SHP77 treated with DMSO at 0.1 percent for 48 hours (cell line): ENCODE measurements at regions not wholly inside any gene's neighbourhood (a gene's known extent, or its start where the extent isn't known, plus 50 kb on each side); places are given as distances from the start of the nearest gene placed in this dataset.
"Not testable (repeated sequence)": the region's sequence is repeated elsewhere in the genome, so short reads cannot be mapped to it uniquely, and the experiment has no call there.

Source experiments
- DNase-seq: peaks from one replicate; lab custom pipeline; 2025; lab: John Stamatoyannopoulos, UW

DNA sequence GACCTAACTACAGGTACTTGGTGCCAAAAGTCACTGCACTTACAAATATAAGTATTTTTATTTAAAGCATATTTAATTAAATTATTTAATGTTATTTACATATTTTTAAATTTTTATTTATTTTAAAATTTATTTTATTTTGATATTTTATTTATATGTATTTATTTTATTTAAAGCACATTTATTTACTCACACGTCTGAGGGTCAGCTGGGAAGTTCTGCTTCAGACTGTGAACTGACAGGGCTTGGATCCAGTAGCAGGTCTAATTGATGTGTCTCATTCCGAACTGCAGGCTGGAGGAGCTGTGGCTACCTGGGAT lies 392.5 kb downstream of the GBA3 start:
- no peak for DNase-seq

DNA sequence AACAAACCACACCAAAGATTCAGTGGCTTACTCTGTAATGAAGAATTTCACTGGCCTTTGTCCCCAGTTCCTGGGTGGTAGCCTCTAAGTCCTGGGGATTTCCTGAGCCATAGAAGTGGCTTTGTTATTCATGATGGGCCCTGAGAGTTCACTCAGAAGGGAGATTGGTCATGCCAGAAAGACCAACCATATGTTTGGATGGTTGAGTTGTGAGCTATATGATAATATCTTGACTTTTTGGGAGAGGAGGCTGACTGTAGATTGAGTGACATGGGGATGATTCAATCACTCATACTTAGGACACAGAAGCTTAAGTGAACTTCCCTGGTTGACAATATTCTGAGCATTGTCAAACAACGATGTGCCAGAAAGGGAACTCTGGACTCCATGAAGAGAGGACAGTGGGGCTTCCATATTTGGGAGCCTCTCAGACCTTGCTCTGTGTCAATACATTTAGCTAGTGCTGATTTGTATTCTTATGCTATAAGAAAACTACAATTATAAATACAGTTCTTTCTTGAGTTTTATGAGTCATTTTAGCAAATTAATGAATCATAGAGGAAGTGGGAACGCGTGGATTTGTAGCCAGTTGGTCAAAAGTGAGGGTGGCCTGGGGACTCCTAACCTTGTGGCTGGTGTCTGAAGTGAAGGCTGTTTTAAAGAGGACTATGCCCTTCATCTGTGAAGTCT lies 392.0 kb downstream of the GBA3 start:
- DNase-seq = no peak

DNA sequence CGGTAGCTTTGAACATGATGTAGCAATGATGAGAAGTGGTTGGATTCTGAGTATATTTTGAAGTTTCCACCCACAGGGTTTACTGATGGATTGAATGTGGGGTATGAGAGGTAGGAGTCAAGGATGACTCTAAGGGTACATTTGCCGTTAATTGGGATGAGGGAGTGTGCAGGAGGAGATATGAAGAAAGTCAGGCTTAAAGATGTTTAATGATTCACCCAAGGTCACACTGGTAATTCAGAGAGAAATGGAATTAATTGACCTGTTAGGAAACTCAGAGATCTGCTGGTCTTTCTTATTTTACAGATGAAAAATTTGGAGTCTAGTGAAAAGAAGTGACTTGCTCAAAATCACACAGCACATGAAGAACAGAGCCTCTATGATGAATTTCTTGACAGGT lies 390.7 kb downstream of the GBA3 start:
- no peak for DNase-seq

DNA sequence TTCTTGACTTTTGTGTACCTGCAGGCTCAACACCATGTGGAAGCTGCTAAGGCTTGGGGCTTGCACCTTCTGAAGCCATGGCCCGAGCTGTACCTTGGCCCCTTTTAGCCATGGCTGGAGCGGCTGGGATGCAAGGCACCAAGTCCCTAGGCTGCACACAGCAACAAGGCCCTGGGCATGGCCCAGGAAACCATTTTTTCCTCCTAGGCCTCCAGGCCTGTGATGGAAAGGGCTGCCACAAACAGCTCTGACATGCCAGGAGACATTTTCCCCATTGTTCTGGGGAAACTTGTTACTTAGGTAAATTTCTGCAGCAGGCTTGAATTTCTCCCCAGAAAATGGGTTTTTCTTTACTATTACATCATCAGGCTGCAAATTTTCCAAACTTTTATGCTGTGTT lies 387.4 kb downstream of the GBA3 start:
- not testable (repeated sequence) for DNase-seq

DNA sequence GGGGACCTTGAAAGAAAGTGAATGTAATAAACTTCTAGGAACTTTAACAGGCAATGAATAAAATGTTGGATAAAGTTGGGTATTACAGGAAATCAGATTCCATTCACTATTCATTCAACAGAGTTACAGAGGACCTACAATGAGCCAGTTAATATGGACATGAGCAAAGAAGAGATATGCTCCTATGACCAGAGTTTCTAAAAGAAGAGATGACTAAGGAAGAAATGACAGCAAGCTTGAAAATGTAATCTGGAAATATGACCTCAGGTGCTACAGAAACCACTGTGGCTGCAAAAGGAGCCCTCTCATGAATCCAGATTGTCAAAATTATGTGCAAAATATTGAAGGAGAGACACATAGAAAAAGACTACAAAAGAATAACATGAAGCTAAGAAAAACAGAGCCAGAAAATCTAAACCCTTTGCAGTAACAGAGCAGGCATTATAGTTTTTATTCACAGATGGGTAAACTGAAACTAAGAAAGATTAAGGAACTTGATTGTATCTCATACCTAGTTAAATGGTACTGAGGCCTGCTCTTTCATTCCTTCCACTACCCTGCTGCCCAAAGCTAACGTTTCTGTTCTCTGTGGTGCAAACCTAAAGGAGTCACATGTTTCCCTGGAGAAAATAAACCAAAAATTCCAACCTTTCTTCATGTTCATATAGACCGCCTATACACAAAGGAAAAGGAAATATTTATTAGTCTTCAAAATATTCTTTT lies 378.3 kb downstream of the GBA3 start:
- DNase-seq = no peak

DNA sequence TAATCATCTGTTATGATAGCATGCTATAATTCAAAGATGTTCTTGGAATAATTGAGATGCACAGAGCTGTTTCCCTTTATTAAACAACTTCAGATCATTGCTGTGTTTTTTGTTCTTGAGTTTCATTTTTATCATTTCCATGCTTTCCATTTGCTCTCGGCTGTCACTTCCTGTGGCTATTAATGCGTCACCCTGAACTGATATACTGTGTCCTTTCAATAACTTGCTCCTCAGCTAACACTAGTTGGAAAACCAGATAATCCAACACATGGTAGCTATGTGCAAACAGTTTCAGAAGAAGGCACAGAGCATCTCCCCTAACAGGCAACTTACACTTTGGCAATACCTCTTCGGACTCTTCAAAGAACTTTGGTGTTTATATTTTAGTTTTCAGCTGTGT lies 376.0 kb downstream of the GBA3 start:
- DNase-seq = no peak

DNA sequence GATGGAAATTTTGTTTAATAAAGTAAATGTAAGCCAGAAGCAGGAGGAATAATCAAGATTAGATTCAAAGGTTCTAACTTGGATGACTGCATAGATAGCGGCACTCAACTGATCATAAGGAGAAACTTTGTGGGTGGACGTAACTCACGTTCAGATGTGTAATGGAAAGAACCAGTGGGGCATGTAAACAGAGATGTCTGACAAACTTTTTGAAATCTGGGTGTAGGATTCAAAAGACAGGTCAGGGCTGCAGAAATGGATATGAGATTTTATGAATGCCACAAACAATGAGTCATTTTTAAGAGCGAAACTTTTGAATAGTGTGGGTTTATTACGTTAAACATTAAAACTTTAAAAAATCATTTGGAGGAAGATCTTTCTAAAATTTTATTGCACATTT lies 375.6 kb downstream of the GBA3 start:
- DNase-seq = no peak

DNA sequence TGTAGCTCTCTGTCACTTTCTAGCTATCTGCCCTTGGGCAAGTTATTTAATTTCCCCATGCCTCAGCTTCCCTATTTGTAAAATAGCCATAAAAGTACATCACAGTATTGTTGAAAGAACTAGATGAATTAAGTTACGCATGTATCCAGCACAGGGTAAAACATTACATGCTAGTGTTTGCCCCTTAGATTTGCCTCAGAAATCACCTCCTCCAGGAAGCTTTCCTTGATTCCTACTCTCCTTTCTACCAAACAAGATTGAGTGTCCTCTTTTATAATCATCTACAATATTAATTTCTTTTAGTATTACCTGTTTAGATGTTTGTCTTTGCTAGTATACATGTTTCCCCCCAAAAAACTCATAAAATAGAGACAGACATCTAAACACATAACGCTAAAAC lies 369.5 kb downstream of the GBA3 start:
- DNase-seq = no peak

DNA sequence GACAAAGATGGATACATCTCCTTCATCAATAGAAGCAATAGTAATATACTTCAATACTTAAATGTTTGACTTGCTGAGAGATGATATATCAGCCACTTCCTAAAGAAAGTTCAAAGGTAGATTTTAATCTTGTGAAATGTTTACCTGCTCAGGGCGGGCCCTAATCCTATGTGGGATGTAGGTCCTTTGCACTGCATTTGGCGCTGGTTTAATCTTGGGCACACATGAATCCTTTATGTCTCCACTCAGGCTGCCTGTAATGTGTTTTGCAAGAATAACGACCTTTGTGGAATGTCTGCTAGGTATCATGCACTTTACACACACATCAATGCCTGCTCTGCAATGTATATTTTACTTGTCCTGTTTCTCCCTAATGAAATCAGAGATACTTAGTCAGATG lies 368.7 kb downstream of the GBA3 start:
- no peak for DNase-seq

DNA sequence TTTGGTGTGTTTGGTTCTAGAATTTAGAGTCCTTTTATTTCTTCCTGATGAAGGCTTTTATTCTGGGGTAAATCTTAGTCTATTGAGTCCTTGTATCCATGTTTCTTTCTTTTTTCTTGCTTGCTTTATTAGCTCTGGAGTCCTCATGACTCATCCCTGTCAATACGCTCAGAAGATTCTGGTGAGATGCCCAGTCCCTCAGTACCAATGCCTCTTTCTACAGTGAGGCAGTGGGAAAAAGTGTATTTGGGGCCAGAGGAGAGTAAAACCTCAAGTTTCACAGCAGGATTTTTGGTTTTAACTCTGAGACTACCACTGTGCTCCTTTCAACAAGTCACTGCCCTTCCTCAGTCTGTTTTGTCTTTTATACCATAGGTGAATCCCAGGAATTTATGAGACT lies 368.0 kb downstream of the GBA3 start:
- no peak for DNase-seq

DNA sequence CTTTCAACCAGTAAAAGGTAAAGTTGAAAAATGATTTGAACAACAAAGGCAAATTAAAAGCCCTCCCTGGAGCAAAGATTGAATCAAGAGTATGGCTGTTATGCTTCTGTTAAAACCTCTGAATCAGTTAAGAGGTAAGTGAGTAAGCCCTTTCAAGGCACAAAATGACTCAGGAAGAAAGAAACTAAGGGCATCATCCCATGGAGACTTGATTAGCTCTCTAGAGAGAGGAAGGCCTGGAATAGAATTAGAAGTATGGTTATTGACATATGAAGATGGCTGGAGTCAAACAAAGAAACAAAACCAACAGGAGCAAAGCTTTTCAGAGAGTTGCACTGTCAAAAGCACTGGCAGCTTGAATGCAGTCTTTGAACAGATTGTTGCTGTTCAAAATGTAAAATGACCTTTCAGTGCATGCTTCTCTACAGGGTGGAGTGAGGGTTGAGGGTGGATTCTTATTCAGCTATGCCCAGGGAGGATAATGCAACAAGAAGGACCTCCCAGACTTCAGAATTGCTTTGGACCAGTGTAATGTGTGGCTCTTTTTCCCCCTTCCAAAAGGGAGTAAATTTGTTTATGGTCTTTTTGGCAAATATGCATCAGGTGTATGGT lies 365.5 kb downstream of the GBA3 start:
- no peak for DNase-seq

DNA sequence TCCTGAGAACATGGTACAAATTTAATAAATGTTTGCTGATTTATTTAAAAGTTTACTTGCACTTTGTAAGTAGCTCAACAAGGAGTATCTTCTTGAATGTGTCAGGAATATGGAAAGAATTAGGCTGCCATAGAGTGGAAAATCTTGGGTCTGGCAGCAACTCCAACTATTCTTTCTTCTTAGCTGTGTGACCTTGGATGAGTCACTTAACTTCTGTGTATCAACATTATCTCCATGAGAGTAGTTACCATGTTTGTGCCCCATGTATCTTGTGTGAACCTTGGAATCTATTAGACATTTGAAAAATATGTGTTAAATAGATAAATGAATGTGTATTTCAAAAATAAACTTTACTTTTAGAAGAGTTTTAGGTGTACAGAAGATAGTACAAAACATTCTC lies 348.8 kb downstream of the GBA3 start:
- no peak for DNase-seq

DNA sequence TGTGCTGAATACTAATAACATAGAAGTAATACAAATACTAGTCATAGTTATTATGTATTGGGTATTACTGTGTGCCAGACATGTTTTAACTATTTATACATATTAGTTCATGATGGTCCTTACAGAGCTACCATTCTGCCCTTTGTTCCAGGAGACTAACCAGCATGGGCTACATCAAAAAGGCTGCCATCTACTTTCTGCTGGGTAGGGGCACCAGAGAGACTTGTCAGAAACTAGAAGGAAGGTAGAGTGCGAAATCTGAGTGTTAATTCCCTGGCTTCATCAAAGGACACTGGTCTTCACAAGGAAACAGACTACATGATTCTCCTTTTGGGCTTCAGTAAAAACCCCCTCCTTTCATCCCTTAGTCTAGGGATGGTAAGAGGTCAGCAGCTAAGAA lies 347.8 kb downstream of the GBA3 start:
- DNase-seq = no peak

DNA sequence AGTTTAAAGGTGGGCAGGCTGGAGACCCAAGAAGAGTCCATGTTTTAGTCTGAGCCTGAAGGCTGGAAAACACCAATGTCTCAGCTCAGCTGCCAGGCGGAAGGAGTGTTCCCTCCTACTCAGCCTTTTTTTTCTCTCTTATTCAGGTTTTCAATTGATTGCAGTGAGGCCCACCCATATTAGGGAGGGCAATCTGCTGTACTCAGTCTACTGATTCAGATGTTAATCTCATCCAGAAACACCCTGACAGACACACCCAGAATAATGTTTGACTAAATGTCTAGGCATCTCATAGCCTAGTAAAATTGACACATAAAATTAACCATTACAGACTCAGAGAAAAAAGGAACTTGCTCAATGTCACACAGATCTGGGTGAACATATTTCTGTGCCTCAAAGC lies 347.1 kb downstream of the GBA3 start:
- DNase-seq = no peak

DNA sequence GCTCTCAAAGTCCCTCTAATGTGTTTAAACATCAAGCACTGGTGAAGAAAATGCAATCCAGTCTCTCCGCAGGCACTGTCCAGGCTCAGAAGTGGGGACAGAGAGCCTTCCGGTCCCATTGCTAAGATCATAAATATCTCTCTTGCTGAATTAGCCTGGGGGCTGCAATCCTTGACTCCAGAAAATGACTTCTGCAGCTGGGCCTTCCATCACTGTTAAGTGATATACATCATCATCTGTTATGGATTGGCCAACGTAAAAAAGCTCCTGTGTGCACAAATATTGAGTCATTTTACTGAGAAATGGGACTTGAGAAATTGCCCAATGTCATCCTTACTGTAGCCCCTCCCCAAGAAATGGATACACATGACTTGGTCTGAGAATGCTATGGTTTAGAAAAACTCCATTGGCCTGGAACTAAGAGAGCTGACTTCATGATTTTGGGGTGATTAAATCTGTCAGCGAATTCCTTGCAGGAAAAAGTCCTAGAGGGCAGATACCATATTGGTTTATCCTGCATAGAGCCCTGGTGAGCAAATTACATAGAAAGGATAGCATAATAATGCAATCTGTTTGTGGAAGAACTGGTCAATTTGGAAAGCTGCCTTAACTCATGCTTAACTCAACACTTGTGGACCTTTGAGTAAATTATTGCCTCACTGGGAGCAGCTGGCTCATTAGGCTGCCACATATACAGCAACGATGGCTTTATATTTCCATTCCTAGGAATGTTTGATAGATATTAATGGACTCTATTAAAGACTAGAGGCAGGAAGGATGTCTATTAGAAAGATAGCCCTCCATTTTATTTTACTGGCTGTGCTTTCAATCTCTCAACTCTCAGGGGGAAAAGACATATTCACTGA lies 346.1 kb downstream of the GBA3 start:
- DNase-seq = no peak

DNA sequence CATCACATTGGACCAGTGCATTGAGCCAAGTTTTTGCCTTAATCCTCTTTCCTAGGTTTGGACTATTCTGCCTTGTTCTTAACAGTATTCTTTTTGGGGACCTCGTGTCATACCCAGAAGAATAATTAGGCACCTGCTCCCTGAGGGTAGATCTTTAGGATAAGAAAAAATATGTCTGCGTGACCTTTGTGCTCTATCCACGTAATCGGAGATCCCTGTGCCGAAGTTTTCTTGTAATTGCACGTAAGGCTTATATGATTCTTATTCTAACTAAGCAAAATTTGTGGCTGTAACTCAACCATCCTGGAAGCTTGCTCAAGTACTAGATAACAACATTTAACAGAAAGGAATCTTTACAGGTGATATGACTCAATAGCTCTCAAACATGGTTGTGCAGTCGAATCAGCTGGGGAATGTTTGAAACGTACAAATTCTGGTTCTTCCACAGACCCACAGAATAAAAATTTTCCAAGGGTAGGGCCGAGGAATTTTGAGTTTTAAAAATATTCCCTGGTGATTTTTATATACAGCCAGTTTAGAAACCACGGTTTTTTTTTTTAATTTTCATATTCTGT lies 344.3 kb downstream of the GBA3 start:
- DNase-seq = no peak

DNA sequence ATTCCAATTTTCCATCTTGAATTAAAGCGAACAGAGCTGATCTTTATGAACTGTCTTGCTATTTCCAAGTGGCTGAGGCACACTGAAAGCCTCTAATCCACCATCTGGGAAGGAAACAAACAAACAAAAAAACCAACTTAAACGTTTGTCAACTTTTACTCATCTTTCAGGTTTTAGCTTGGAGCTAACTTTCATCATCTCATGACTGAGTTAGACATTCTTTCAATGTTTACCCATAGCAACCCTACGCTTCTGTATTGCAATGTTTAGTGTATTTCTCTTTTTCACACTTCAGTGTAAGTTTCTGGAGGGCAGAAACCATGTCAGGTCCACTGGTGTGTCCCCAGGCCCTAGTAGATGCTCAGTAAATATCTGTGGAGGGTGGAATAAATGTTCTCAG lies 343.8 kb downstream of the GBA3 start:
- DNase-seq = no peak

DNA sequence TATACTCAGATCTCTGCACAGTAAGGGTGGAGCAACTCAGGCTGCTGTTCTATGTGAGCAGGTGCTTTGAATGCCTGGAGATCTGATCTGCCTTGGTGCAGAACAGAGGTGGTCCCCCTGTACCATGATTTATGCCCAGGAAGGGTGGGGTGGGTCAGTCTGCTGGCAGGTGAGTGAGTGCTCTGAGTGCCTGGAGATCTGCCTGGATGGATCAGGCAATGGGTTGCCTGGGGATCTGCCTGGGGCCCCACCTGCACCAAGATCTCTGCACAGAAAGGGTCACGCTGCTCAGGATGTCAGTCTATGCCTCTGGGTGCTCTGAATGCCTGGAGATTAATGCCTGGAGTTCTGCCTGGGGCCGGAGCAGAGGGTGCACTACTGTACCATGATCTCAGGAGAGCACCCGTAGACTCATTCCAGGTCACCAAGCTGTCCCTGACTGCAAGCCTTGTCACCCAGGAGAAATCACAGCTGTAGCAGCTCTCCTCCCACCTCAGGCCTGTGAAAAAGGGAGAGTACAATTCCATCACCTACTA lies 342.9 kb downstream of the GBA3 start:
- DNase-seq = no peak

DNA sequence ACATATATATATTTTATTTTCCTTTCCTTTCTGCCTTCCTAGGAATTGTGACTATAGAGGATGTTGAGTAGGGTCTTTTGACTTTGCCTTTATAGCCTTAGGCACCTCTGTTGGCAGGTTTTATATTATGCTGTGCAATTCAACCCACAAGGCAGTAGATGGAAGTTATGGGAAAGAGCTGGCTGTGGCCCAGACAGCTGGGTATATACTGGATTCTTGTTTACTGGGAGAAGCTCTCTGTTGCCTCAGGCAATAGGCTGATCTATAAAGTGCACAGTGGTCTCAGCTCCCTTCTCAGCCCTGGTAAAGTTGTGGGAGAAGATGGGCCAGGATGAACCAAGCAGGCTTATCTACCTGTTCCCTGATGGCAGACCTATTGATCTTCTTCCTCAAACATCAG lies 342.0 kb downstream of the GBA3 start:
- DNase-seq = no peak

DNA sequence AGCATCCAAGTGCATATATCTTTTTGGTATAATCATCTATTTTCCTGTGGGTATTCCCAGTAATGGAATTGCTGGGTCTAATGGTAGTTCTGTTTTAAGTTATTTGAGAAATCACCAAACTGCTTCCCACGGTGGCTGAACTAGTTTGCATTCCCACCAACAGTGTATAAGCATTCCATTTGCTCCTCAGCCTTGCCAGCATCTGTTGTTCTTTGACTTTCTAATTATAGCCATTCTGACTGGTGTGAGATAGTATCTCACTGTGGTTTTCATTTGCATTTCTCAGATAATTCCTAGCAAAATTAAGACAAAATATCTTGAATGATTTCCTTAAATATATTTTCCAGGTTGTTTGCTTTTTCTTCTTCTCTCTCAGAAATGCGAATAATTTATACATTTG lies 341.1 kb downstream of the GBA3 start:
- DNase-seq = no peak

DNA sequence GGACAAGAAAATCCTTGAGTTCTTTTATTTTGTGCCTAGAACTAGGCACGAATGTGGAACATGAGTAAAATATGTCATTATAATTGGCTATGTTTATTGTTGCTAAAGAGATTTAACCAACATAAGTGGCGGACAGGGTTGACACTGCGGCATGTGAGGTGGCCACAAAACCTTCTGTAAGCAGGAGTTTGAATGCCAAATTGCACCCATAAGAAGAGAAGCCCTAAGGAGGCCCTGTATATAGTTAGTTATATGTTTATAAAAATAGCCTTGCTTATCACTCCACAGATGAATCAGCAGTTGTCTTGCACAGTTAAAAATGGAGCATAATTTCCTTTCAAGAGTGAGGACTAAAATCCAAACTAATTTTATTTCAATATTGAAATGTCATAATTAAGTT lies 336.1 kb downstream of the GBA3 start:
- no peak for DNase-seq

DNA sequence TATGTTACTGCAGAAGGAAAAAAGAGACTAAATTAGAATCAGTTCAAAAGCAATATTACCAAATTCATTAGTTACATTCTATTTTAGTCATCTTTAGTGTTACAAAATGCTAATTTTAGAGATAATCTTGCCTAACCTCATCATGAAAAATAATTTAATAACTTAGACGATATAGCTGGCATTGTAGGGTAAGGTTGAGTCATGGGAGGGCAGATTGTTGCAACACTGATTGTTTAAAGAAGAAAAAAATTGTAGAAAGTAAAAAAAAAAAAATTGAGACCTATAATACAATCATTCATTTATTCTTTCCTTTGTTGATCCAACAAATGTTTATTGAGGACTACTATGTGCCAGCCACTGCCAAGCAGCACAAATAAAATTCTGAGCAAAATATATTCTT lies 330.9 kb downstream of the GBA3 start:
- no peak for DNase-seq
